CD4-positive, alpha-beta memory T cell (primary cell): ENCODE measurements at regions not wholly inside any gene's neighbourhood (a gene's known extent, or its start where the extent isn't known, plus 50 kb on each side); places are given as distances from the start of the nearest gene placed in this dataset.

ENCODE experiments used
- CTCF ChIA-PET: fragments of 350-600 bp; sonication (Branson Sonifier 250); formaldehyde crosslinking; loops from one replicate; lab custom pipeline; 2021; ENCODE audit warnings: inconsistent platforms; ENCODE audit not compliant: partially characterized antibody; lab: Charles Lee
- POLR2A ChIA-PET: fragments of 350-600 bp; sonication (Branson Sonifier 250); formaldehyde crosslinking; loops from one replicate; lab custom pipeline; 2021; ENCODE audit not compliant: partially characterized antibody; lab: Charles Lee
- DNase-seq, 5 donors: peaks; one replicate each; pipeline versions ENCODE4 v3.0.0 to v3.0.0-alpha.2; 2020 to 2022; ENCODE audit warnings: mixed read lengths in 1 of 5
- H3K27ac ChIP-seq: one replicate; pipeline ENCODE4 v1.7.0; 2013; ENCODE audit warnings: low read depth, low read length
- H3K27me3 ChIP-seq: 2 replicates; pipeline ENCODE4 v1.7.0; 2013; ENCODE audit warnings: mild to moderate bottlenecking, low read length, moderate library complexity; ENCODE audit not compliant: insufficient read depth
- H3K36me3 ChIP-seq: 2 replicates; pipeline ENCODE4 v1.7.0; 2013; ENCODE audit warnings: mild to moderate bottlenecking, low read length, moderate library complexity; ENCODE audit not compliant: insufficient read depth
- H3K4me1 ChIP-seq: 2 replicates; pipeline ENCODE4 v1.7.0; 2013; ENCODE audit warnings: mild to moderate bottlenecking, low read length, moderate library complexity; ENCODE audit not compliant: insufficient read depth
- H3K4me3 ChIP-seq, 2 donors: one replicate each; pipeline ENCODE4 v1.7.0; 2013; ENCODE audit warnings: low read length in 2 of 2, mild to moderate bottlenecking in 1 of 2
- H3K9me3 ChIP-seq, 2 donors: one replicate each; pipeline ENCODE4 v1.7.0; 2013; ENCODE audit warnings: low read length in 2 of 2, control low read depth in 1 of 2; ENCODE audit not compliant: control insufficient read depth in 1 of 2
- H3K27ac Mint-ChIP-seq, 7 donors: one replicate each; pipeline ENCODE4 v1.8.0; 2020 to 2021; ENCODE audit warnings: mixed read lengths in 7 of 7, mild to moderate bottlenecking in 6 of 7, inconsistent platforms in 3 of 7, moderate library complexity in 3 of 7
- H3K27me3 Mint-ChIP-seq, 2 donors: one replicate each; pipeline ENCODE4 v1.8.0; 2020 to 2021; ENCODE audit warnings: mixed read lengths in 2 of 2
- H3K36me3 Mint-ChIP-seq, 2 donors: one replicate each; pipeline ENCODE4 v1.8.0; 2020 to 2021; ENCODE audit warnings: mixed read lengths in 2 of 2, inconsistent platforms in 1 of 2, mild to moderate bottlenecking in 1 of 2
- H3K4me1 Mint-ChIP-seq, 4 donors: one replicate each; pipeline ENCODE4 v1.8.0; 2020 to 2021; ENCODE audit warnings: mixed read lengths in 4 of 4, mild to moderate bottlenecking in 1 of 4
- H3K4me3 Mint-ChIP-seq, 8 donors: one replicate each; pipeline ENCODE4 v1.8.0; 2020 to 2021; ENCODE audit warnings: mixed read lengths in 8 of 8, mild to moderate bottlenecking in 7 of 8, moderate library complexity in 6 of 8, inconsistent platforms in 3 of 8
- H3K9me3 Mint-ChIP-seq, 8 donors: one replicate each; pipeline ENCODE4 v1.8.0; 2020 to 2021; ENCODE audit warnings: mixed read lengths in 8 of 8, mild to moderate bottlenecking in 5 of 8, inconsistent platforms in 3 of 8, moderate library complexity in 1 of 8
- intact Hi-C: fragments of 100-400 bp; cut with micrococcal nuclease; formaldehyde crosslinking; loops from one replicate; pipeline ENCODE4 v1.15.1; 2023

DNA sequence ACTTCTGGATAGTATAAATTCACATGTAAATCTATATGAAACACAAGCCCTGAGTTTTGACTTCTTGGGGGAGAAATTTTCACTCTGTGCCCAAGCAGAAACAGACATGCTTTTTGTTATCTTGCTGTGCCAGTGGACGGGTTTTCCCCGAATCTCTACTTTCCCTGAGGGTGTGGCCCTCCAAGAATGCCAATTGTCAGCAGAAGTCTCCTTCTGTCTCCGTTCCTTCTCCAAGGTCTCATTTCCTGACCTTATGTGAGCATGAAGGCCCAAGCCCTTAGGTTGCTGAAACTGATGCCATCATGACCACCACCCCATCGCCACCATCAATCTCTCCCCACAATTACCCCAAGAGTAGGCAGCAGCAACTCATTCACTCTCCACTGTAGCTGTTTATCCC lies 253.8 kb downstream of the XXYLT1 start:
- CTCF ChIA-PET, result no interaction called here
- DNase-seq, result no peak
- POLR2A ChIA-PET, result no interaction called here

More for the DNA sequence above, 253.8 kb downstream of the XXYLT1 start:
- Mint-ChIP-seq H3K4me3 (no peak overlapping the region), H3K4me1 (peaks cover 5 to 6% (median 5%) of the 10 kb centered on the region in 4 donors), H3K36me3 (no peaks in the 10 kb centered on the region), H3K9me3 (peaks cover 0 to 5% (median 0%) of the 10 kb centered on the region in 8 donors), H3K27me3 (peaks cover 15 to 18% of the 10 kb centered on the region in 2 donors), H3K27ac (no peak overlapping the region)
- Histone ChIP-seq H3K36me3 (no peaks in the 10 kb centered on the region), H3K4me1 (no peaks in the 10 kb centered on the region), H3K27me3 (no peaks in the 10 kb centered on the region), H3K9me3 (no peaks in the 10 kb centered on the region), H3K4me3 (no peak overlapping the region), H3K27ac (no peak overlapping the region)
- intact Hi-C loops, result no loop called here
